Activated T-cell treated with anti-CD3 and anti-CD28 coated beads, Interleukin-2, amount 50 U/mL, for 72 hours (primary cell): ENCODE measurements at regions not wholly inside any gene's neighbourhood (a gene's known extent, or its start where the extent isn't known, plus 50 kb on each side); places are given as distances from the start of the nearest gene placed in this dataset.

Experiments used
- ATAC-seq, 2 donors: fragments of 150-1000 bp; cut with Tn5 transposase; replicated peaks in 1 of 2; 2 replicates each; pipeline ENCODE4 v1.10.0; 2021; ENCODE audit warnings: moderate library complexity in 2 of 2, mild to moderate bottlenecking in 1 of 2
- DNase-seq, 2 donors: peaks; one replicate each; pipeline ENCODE4 v3.0.0; 2021 to 2022; ENCODE audit warnings: mixed read lengths in 1 of 2
- H3K27ac Mint-ChIP-seq: one replicate; pipeline ENCODE4 v1.8.0; 2022; ENCODE audit warnings: mild to moderate bottlenecking, moderate library complexity, mixed read lengths
- H3K27me3 Mint-ChIP-seq: one replicate; pipeline ENCODE4 v1.8.0; 2022; ENCODE audit warnings: low read depth, mixed read lengths
- H3K36me3 Mint-ChIP-seq, 2 donors: one replicate each; pipeline ENCODE4 v1.8.0; 2022; ENCODE audit warnings: mixed read lengths in 2 of 2, mild to moderate bottlenecking in 1 of 2; ENCODE audit not compliant: insufficient read depth in 2 of 2
- H3K4me1 Mint-ChIP-seq: one replicate; pipeline ENCODE4 v1.8.0; 2022; ENCODE audit warnings: low read depth, mixed read lengths
- H3K4me3 Mint-ChIP-seq, 2 donors: one replicate each; pipeline ENCODE4 v1.8.0; 2022; ENCODE audit warnings: mild to moderate bottlenecking in 2 of 2, mixed read lengths in 2 of 2, moderate library complexity in 2 of 2
- H3K9me3 Mint-ChIP-seq, 2 donors: one replicate each; pipeline ENCODE4 v1.8.0; 2022; ENCODE audit warnings: mixed read lengths in 2 of 2

DNA sequence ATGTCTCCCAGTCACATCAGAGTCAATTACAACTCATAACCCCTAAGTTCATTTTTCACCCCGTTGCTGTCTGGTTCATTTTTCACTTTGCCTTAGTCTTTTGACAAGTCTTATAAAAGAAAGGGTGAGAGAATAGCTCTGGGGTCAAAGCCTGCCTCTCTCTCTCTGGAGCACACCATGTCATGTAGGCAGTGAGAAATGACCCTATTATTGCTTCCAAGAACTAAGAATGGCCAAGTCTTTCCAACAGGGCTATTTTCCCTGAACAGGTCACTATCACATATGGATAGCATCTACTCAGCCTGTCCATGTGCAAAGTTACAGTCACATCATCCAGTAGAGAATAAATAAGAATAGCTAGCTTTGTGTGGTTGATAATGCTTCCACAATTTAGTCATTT is 655.5 kb upstream of the LRRC4C start:
- no peaks in the 10 kb centered on the region for H3K27me3 Mint-ChIP-seq
- H3K27ac Mint-ChIP-seq: no peak overlapping the region
- ATAC-seq (no peak), DNase-seq (no peak)
- no peak overlapping the region for H3K4me3 Mint-ChIP-seq
- no peaks in the 10 kb centered on the region for H3K4me1 Mint-ChIP-seq
- peaks cover 0 to 3% of the 10 kb centered on the region in 2 donors for H3K36me3 Mint-ChIP-seq
- H3K9me3 Mint-ChIP-seq: peaks cover 8 to 12% of the 10 kb centered on the region in 2 donors

DNA sequence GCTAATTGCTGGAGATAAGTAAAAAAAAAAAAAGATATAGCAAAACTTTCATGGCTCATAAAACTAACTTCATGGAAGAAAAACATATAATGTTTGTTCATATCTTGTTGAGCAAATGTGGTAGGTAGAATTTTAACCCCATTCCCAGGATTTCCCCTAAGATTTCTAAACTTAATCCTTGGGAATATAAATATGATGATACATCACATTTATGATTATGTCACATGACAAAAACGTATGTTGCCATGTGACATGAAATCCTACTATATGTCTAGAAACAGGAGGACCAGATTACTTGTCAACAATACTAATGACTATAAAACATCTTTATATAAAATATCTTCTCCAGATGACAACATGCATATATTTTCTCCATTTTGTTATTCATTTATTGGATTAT is 679.0 kb upstream of the LRRC4C start:
- no peak overlapping the region for H3K27ac Mint-ChIP-seq
- ATAC-seq (no peak), DNase-seq (no peak)
- H3K4me1 Mint-ChIP-seq: no peaks in the 10 kb centered on the region
- H3K36me3 Mint-ChIP-seq: peaks cover 0 to 1% of the 10 kb centered on the region in 2 donors
- no peak overlapping the region for H3K4me3 Mint-ChIP-seq
- peaks cover 2 to 5% of the 10 kb centered on the region in 2 donors for H3K9me3 Mint-ChIP-seq
- no peaks in the 10 kb centered on the region for H3K27me3 Mint-ChIP-seq

DNA sequence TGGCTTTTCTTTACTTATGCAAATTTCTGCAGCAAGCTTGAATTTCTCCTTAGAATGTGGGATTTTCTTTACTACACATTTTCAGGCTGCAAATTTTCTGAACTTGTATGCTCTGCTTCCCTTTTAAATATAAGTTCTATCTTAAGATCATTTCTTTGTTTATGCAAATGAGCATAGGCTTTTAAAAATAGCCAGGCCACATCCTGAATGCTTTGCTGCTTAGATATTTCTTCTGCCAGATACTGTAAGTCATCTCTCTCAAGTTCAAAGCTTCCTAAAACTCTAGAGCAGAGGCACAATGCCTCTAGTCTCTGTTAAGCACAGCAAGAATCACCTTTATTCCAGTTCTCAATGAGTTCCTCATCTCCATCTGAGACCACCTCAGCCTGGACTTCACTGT is 685.9 kb upstream of the LRRC4C start:
- peaks cover 3 to 8% of the 10 kb centered on the region in 2 donors for H3K36me3 Mint-ChIP-seq

DNA sequence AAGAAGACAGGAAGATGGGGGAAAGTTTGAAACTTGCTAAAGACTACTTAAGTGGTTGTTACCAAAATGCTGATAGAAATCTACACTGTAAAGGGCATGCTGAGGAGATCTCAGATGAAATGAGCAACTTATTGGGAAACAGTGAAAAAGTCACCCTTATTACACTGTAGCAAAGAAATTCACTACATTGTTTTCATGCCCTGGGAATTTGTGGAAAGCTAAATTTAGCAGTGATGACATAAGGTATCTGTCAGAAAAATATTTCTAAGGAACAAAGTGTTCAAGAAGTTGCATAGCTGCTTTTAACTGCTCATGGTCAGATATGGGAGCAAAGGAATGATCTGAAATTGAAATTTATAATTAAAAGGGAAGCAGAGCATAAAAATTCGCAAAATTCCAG is 702.4 kb upstream of the LRRC4C start:
- Mint-ChIP-seq H3K9me3 (peaks cover 6 to 8% of the 10 kb centered on the region in 2 donors), H3K27ac (no peak overlapping the region), H3K4me3 (no peak overlapping the region), H3K27me3 (no peaks in the 10 kb centered on the region), H3K36me3 (no peaks in the 10 kb centered on the region), H3K4me1 (no peaks in the 10 kb centered on the region)
- ATAC-seq: no peak
- no peak for DNase-seq

More for the DNA sequence above, 685.9 kb upstream of the LRRC4C start:
- H3K4me3 Mint-ChIP-seq: no peak overlapping the region
- no peak for ATAC-seq
- H3K27me3 Mint-ChIP-seq: no peaks in the 10 kb centered on the region
- peaks cover 14 to 15% of the 10 kb centered on the region in 2 donors for H3K9me3 Mint-ChIP-seq
- no peak overlapping the region for H3K27ac Mint-ChIP-seq
- no peaks in the 10 kb centered on the region for H3K4me1 Mint-ChIP-seq
- DNase-seq: no peak

DNA sequence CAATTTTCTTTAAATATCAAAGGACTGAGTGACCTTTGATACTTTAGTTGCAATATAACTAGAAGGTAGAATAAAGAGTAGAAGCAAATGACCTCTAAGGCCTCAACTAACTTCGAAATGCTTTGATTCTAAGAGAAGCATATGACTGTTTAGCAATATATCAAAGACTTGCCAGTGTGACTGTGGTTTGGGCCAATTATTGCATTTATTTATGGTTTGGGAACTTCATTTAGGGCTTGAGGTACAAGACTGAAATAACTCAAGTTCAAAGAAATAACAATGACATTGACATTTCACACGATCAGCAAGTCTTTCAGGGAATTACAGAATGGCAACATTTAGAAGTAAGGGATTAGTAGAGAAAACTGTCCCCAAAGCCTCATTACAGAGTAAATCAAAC is 709.7 kb upstream of the LRRC4C start:
- ATAC-seq (no peak), DNase-seq (no peak)
- H3K9me3 Mint-ChIP-seq: peaks cover 2 to 15% of the 10 kb centered on the region in 2 donors
- H3K4me3 Mint-ChIP-seq: no peak overlapping the region
- no peaks in the 10 kb centered on the region for H3K27me3 Mint-ChIP-seq
- no peaks in the 10 kb centered on the region for H3K36me3 Mint-ChIP-seq
- H3K4me1 Mint-ChIP-seq: no peaks in the 10 kb centered on the region
- no peak overlapping the region for H3K27ac Mint-ChIP-seq

DNA sequence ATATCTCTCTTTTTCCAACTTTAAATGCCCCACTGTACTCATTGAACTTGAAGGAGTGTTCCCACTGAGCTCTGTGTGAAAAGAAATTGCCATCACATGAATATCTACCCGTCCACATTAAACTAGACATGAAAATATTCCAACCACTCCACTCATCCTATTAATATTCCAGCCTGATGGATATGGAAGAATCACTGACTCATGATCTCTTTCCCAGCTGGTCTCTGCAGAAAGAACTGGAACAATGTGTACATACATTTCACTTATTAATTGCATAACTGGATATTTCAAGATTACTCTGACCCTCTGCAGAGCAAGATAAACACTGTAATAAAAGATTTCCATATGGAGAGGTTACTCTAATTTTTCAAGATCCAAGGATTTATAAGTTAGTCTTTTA is 711.1 kb upstream of the LRRC4C start:
- peaks cover 0 to 1% of the 10 kb centered on the region in 2 donors for H3K36me3 Mint-ChIP-seq
- H3K9me3 Mint-ChIP-seq: peaks cover 3 to 20% of the 10 kb centered on the region in 2 donors
- DNase-seq (no peak), ATAC-seq (no peak)
- no peaks in the 10 kb centered on the region for H3K4me1 Mint-ChIP-seq
- H3K4me3 Mint-ChIP-seq: no peak overlapping the region
- no peaks in the 10 kb centered on the region for H3K27me3 Mint-ChIP-seq
- no peak overlapping the region for H3K27ac Mint-ChIP-seq

DNA sequence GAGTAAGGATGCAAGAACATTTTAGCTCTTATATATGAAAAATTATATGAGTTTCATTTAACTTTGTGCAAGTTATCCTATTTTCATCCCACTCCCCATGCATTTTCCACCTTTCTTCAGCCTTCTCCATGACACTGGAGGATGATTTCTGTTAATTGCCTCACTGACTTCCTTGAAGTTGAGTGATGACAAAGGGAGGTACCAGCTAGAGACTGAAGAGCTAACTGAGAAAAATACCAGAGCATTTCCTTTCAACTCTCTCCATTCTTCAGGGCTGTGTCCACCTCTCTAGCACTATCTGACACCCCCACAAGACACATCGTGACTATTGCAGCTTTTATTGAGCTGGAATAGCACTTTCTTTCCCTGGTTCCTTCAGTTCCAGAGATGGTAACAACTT is 711.6 kb upstream of the LRRC4C start:
- Mint-ChIP-seq H3K9me3 (peaks cover 3 to 20% of the 10 kb centered on the region in 2 donors), H3K36me3 (peaks cover 0 to 1% of the 10 kb centered on the region in 2 donors), H3K27ac (no peak overlapping the region), H3K4me3 (no peak overlapping the region), H3K4me1 (no peaks in the 10 kb centered on the region), H3K27me3 (no peaks in the 10 kb centered on the region)
- DNase-seq (no peak), ATAC-seq (no peak)

DNA sequence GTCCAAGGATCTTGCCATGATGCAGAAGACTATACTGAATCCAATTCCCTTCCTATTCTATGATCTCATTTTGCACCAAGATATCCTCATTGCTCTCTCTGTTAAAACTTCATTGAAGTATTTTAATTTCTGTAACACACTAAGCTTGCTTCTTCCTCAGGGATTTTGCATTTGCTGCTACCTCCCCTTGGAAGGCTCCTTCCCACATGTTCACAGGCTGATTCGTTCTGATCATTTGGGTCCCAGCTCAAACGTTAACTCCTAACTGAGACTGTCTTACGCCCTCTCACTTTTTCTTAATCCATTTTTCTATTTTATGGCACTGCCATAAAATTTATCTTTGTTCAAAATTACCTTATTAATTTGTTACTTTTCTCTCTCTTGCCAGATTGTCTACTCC is 713.0 kb upstream of the LRRC4C start:
- Mint-ChIP-seq H3K36me3 (peaks cover 0 to 1% of the 10 kb centered on the region in 2 donors), H3K4me3 (no peak overlapping the region), H3K4me1 (no peaks in the 10 kb centered on the region), H3K27me3 (no peaks in the 10 kb centered on the region), H3K9me3 (peaks cover 9 to 27% of the 10 kb centered on the region in 2 donors), H3K27ac (no peak overlapping the region)
- DNase-seq: no peak
- ATAC-seq: no peak

DNA sequence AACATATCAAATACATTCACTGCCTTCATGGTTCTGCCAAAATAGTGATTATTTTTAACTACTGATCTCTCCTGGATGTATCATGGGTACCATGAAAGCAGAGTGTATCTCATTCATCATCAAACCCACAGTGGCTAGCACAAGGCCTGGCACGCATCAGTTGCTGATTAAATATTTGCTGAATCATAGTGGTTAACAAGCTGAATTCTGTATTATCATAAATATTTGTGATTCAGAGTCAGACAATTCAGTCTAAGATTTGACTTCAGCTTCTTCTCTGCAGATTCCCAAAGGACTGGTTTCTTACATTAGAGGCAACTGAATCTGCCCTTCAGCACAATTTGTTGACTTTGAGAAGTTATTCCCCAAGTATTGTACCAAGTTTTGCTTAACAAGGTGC is 715.8 kb upstream of the LRRC4C start:
- ATAC-seq: no peak
- peaks cover 9 to 25% of the 10 kb centered on the region in 2 donors for H3K9me3 Mint-ChIP-seq
- H3K27ac Mint-ChIP-seq: no peak overlapping the region
- no peaks in the 10 kb centered on the region for H3K27me3 Mint-ChIP-seq
- no peak for DNase-seq
- peaks cover 0 to 1% of the 10 kb centered on the region in 2 donors for H3K36me3 Mint-ChIP-seq
- no peak overlapping the region for H3K4me3 Mint-ChIP-seq
- no peaks in the 10 kb centered on the region for H3K4me1 Mint-ChIP-seq

DNA sequence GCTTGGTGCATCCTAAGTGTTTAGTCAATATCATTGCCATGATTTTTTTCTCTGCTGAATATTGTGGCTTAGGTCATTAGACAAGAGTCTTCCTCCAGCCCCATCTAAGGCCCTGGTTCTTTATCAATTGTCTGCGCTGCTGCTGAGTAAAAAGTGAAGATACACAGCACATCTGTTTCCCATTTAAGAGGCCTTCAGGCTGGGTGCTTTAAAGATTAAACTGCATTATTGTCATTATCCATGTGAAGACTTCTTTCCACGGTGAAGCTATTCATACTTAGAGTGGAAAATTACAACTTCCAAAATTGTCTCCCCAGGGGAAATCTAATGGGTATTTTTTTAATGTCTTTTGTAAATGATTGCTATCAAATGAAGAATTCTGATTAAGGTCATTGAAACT is 719.8 kb upstream of the LRRC4C start:
- ATAC-seq: no peak
- Mint-ChIP-seq H3K27ac (no peak overlapping the region), H3K4me3 (no peak overlapping the region), H3K27me3 (no peaks in the 10 kb centered on the region), H3K36me3 (peaks cover 0 to 1% of the 10 kb centered on the region in 2 donors), H3K4me1 (no peaks in the 10 kb centered on the region), H3K9me3 (peaks cover 7 to 12% of the 10 kb centered on the region in 2 donors)
- no peak for DNase-seq

DNA sequence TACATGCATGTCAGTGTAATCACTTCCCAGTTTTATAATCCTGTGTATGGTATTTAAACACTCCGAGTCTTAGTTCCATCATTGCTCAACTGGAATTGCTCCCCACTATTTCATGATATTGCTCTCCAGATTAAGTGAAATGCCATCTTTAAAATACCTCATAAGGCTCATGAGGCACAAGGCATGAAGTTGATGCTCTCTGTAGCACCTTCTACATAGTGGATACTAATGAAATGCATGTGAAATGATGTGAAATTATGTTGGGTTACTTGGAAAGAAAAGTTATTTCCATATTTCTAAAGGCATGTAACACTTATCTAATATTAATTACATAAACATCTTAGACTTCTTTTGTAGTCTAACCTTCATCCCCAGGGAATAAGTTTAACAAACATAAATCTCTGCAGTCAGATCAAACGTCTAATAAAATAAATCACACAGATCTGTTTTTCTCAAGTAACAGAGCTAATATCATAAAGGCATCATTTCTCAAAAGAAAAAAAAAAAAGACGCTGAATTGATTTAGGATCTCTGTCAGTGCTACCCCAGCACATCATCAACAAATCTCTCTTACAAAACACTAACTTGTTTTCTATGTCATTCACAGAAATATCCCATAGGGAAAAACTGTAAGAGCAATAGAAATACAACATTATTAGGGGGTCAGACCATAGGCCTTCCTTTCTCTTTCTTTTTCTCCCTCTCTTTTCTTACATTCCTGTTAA is 736.0 kb upstream of the LRRC4C start:
- Mint-ChIP-seq H3K27ac (no peak overlapping the region), H3K9me3 (peaks cover 4 to 11% of the 10 kb centered on the region in 2 donors), H3K27me3 (no peaks in the 10 kb centered on the region), H3K4me3 (no peak overlapping the region), H3K4me1 (no peaks in the 10 kb centered on the region), H3K36me3 (no peaks in the 10 kb centered on the region)
- DNase-seq: no peak
- no peak for ATAC-seq

DNA sequence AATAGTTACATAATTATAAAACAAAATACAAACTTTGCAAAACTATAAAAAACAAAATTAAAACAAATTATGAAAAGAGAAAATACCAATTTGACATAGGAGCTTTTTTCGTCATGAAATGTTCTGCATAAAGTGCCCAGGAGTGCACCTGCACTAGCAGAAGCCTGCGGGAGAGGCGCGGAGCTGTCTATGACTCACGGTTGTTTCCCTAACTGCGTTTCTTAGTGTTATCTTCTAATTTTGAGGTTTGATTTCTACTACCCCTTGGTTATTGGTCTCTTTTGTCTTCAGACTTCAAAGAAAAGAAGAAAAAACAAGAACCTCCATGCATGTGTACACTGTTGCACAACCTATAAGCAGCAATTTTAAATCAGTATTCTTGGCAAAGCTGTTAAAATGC is 740.9 kb upstream of the LRRC4C start:
- H3K36me3 Mint-ChIP-seq: no peaks in the 10 kb centered on the region
- H3K27ac Mint-ChIP-seq: no peak overlapping the region
- H3K9me3 Mint-ChIP-seq: peaks cover 4 to 13% of the 10 kb centered on the region in 2 donors
- no peaks in the 10 kb centered on the region for H3K27me3 Mint-ChIP-seq
- no peak for ATAC-seq
- H3K4me1 Mint-ChIP-seq: no peaks in the 10 kb centered on the region
- no peak overlapping the region for H3K4me3 Mint-ChIP-seq
- no peak for DNase-seq

DNA sequence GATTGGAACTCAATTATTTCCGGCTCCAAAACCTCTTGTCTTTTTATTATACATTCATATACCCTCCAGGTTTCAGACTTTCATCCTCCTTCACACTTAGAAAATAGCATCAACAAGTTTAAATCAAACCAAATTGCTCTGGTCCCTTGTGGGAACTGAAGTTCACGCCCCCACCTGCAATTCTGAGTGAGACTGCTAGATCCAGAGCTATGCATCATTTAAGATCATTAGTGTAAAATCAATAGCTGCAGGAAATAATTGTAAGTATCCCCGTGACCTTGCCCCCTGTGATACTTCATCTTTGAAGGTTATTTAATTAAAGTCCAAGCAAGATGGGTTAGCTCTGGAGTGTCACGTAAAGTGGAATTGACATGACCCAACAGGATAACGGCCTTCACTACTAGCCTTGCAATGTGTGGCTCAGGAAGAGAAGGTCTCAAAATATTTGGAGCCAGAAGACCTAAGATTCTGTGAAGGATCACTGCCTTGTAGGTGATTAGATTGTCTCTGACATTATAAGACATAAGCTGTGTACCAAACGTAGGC is 742.2 kb upstream of the LRRC4C start:
- ATAC-seq (no peak), DNase-seq (no peak)
- Mint-ChIP-seq H3K9me3 (peaks cover 3 to 12% of the 10 kb centered on the region in 2 donors), H3K4me3 (no peak overlapping the region), H3K36me3 (no peaks in the 10 kb centered on the region), H3K27me3 (no peaks in the 10 kb centered on the region), H3K27ac (no peak overlapping the region), H3K4me1 (no peaks in the 10 kb centered on the region)

DNA sequence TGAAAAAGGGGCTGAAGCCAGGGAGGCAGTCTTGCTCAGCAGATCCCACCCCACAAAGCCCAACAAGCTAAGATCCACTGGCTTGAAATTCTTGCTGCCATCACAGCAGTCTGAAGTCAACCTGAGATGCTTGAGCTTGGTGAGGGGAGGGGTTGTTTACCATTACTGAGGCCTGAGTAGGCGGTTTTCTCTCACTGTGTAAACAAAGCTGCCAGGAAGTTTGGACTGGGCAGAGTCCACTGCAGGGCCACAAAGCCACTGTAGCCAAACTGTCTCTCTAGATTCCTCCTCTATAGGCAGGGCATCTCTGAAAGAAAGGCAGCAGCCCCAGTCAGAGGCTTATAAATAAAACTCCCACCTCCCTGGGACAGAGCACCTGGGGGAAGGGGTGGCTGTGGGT is 746.1 kb upstream of the LRRC4C start:
- Mint-ChIP-seq H3K27ac (no peak overlapping the region), H3K36me3 (no peaks in the 10 kb centered on the region), H3K4me3 (no peak overlapping the region), H3K9me3 (peaks cover 10 to 18% of the 10 kb centered on the region in 2 donors), H3K27me3 (no peaks in the 10 kb centered on the region), H3K4me1 (no peaks in the 10 kb centered on the region)
- DNase-seq (no peak), ATAC-seq (no peak)
